Prostate gland (tissue), 2 donors: ENCODE measurements at regions not wholly inside any gene's neighbourhood (a gene's known extent, or its start where the extent isn't known, plus 50 kb on each side); places are given as distances from the start of the nearest gene placed in this dataset.

Source experiments
- DNase-seq: peaks from one replicate; pipeline ENCODE4 v3.0.0-alpha.2; 2019; ENCODE audit warnings: low spot score
- H3K27ac ChIP-seq, 2 donors: fragments of 200-600 bp; sonication (generic); 2 replicates each; pipeline ENCODE4 v1.5.1; 2017 to 2019
- H3K27me3 ChIP-seq: fragments of 200-600 bp; sonication (generic); replicated peaks from 2 replicates; pipeline ENCODE4 v1.5.1; 2019; ENCODE audit not compliant: insufficient read depth
- H3K36me3 ChIP-seq, 2 donors: fragments of 200-600 bp; sonication (generic); 1 replicate in 1 of 2; 2 replicates in 1 of 2; pipeline versions ENCODE4 v1.5.1 to v1.8.1; 2017 to 2019
- H3K4me1 ChIP-seq: fragments of 200-600 bp; sonication (generic); replicated peaks from 2 replicates; pipeline ENCODE4 v1.5.1; 2019
- H3K4me3 ChIP-seq, 2 donors: fragments of 200-600 bp; sonication (generic); 2 replicates each; pipeline ENCODE4 v1.5.1; 2017 to 2019
- H3K9me3 ChIP-seq: fragments of 200-600 bp; sonication (generic); 2 replicates; pipeline ENCODE4 v1.5.1; 2017
- CTCF ChIP-seq, 4 experiments: fragments of 200-600 bp in 2 of 4; fragments of 450-650 bp in 2 of 4; sonication (generic) in 2 of 4; IDR thresholded peaks; 1 replicate in 3 of 4; 2 replicates in 1 of 4; pipeline ENCODE4 v1.5.1; 2016 to 2019; ENCODE audit warnings: antibody characterized with exemption in 4 of 4, mild to moderate bottlenecking in 2 of 4, moderate library complexity in 2 of 4
- POLR2A ChIP-seq: fragments of 450-650 bp; IDR thresholded peaks from one replicate; pipeline ENCODE4 v1.6.1; 2016; ENCODE audit warnings: antibody characterized with exemption, mild to moderate bottlenecking
- POLR2AphosphoS5 ChIP-seq: sonication (generic); formaldehyde crosslinking; IDR thresholded peaks from one replicate; pipeline ENCODE4 v1.6.1; 2017; ENCODE audit warnings: antibody characterized with exemption
- WGBS: methylation state at CpG from one replicate; pipeline ENCODE4 v1.1.5; 2018; 5-methylcytosine and 5-hydroxymethylcytosine counted together
- intact Hi-C: fragments of 100-400 bp; cut with DNase I; formaldehyde crosslinking; loops from one replicate; pipeline ENCODE4 v1.14.2; 2022

- intact Hi-C loops = no loop called here
- H3K27ac ChIP-seq = no peak overlapping the region
- TF ChIP-seq POLR2AphosphoS5 (no peak), CTCF (IDR thresholded peaks at IDR 0.05) (no peak), POLR2A (no peak)
Measured at GRCh38 chr4:18961879-18962278, 940.3 kb upstream of the LCORL start.

GRCh38 chr4:18961266-18961665, 939.7 kb upstream of the LCORL start:
- no peaks in the 10 kb centered on the region for H3K36me3 ChIP-seq
- H3K4me3 ChIP-seq = no peak overlapping the region
- TF ChIP-seq POLR2AphosphoS5 (no peak), POLR2A (no peak), CTCF (IDR thresholded peaks at IDR 0.05) (no peak)
- no peaks in the 10 kb centered on the region for H3K9me3 ChIP-seq
- 69% methylated on average over 8 of the region's 8 CpGs for WGBS
- intact Hi-C loops = no loop called here
- DNase-seq = no peak
- H3K4me1 ChIP-seq = no peaks in the 10 kb centered on the region
- no peak overlapping the region for H3K27ac ChIP-seq
- no peaks in the 10 kb centered on the region for H3K27me3 ChIP-seq

More at GRCh38 chr4:18961879-18962278, 940.3 kb upstream of the LCORL start:
- Histone ChIP-seq H3K4me3 (no peak overlapping the region), H3K9me3 (no peaks in the 10 kb centered on the region), H3K4me1 (no peaks in the 10 kb centered on the region), H3K27me3 (no peaks in the 10 kb centered on the region), H3K36me3 (no peaks in the 10 kb centered on the region)
- DNase-seq = no peak

GRCh38 chr4:18957716-18958115, 936.2 kb upstream of the LCORL start:
- 59% methylated on average over 6 of the region's 6 CpGs for WGBS

GRCh38 chr4:18954538-18954937, 933.0 kb upstream of the LCORL start:
- no peak overlapping the region for H3K27ac ChIP-seq
- TF ChIP-seq POLR2AphosphoS5 (no peak), CTCF (IDR thresholded peaks at IDR 0.05) (no peak), POLR2A (no peak)
- no peaks in the 10 kb centered on the region for H3K36me3 ChIP-seq
- WGBS = 21% methylated on average over 2 of the region's 2 CpGs
- no peak overlapping the region for H3K4me3 ChIP-seq
- H3K4me1 ChIP-seq = no peaks in the 10 kb centered on the region
- no peaks in the 10 kb centered on the region for H3K9me3 ChIP-seq
- no peak for DNase-seq
- H3K27me3 ChIP-seq = no peaks in the 10 kb centered on the region
- intact Hi-C loops = no loop called here

More at GRCh38 chr4:18957716-18958115, 936.2 kb upstream of the LCORL start:
- no peak overlapping the region for H3K4me3 ChIP-seq
- TF ChIP-seq POLR2AphosphoS5 (no peak), CTCF (IDR thresholded peaks at IDR 0.05) (no peak), POLR2A (no peak)
- H3K27me3 ChIP-seq = no peaks in the 10 kb centered on the region
- intact Hi-C loops = no loop called here
- no peaks in the 10 kb centered on the region for H3K36me3 ChIP-seq
- no peak for DNase-seq
- no peaks in the 10 kb centered on the region for H3K4me1 ChIP-seq
- H3K27ac ChIP-seq = no peak overlapping the region
- H3K9me3 ChIP-seq = no peaks in the 10 kb centered on the region

- no peak for DNase-seq
- H3K9me3 ChIP-seq = no peaks in the 10 kb centered on the region
- intact Hi-C loops = no loop called here
- no peaks in the 10 kb centered on the region for H3K4me1 ChIP-seq
- H3K36me3 ChIP-seq = no peaks in the 10 kb centered on the region
- H3K4me3 ChIP-seq = no peak overlapping the region
- TF ChIP-seq CTCF (IDR thresholded peaks at IDR 0.05) (no peak), POLR2AphosphoS5 (no peak), POLR2A (no peak)
- no peaks in the 10 kb centered on the region for H3K27me3 ChIP-seq
- no peak overlapping the region for H3K27ac ChIP-seq
Measured at GRCh38 chr4:18953613-18954012, 932.1 kb upstream of the LCORL start.
